Activated T-helper 17 cell treated with anti-CD3 and anti-CD28 coated beads, Interleukin-2, amount 50 U/mL, for 72 hours (primary cell): ENCODE measurements at regions not wholly inside any gene's neighbourhood (a gene's known extent, or its start where the extent isn't known, plus 50 kb on each side); places are given as distances from the start of the nearest gene placed in this dataset.
"Not testable (repeated sequence)": the region's sequence is repeated elsewhere in the genome, so short reads cannot be mapped to it uniquely, and the experiment has no call there.

Experiments
- ATAC-seq: fragments of 150-1000 bp; cut with Tn5 transposase; replicated peaks from 2 replicates; pipeline ENCODE4 v1.10.0; 2021; ENCODE audit warnings: mild to moderate bottlenecking, moderate library complexity
- H3K27ac Mint-ChIP-seq: one replicate; pipeline ENCODE4 v1.8.0; 2022; ENCODE audit warnings: mixed read lengths
- H3K27me3 Mint-ChIP-seq: one replicate; pipeline ENCODE4 v1.8.0; 2022; ENCODE audit warnings: mixed read lengths
- H3K36me3 Mint-ChIP-seq: one replicate; pipeline ENCODE4 v1.8.0; 2022; ENCODE audit warnings: low read depth, mild to moderate bottlenecking, mixed read lengths
- H3K4me1 Mint-ChIP-seq: one replicate; pipeline ENCODE4 v1.8.0; 2022; ENCODE audit warnings: mixed read lengths
- H3K4me3 Mint-ChIP-seq: one replicate; pipeline ENCODE4 v1.8.0; 2022; ENCODE audit warnings: mild to moderate bottlenecking, mixed read lengths
- H3K9me3 Mint-ChIP-seq: one replicate; pipeline ENCODE4 v1.8.0; 2022; ENCODE audit warnings: mixed read lengths

- Mint-ChIP-seq H3K27ac (no peak overlapping the region), H3K4me3 (no peak overlapping the region), H3K9me3 (peaks cover 5% of the 10 kb centered on the region), H3K36me3 (no peaks in the 10 kb centered on the region), H3K4me1 (peaks cover 5% of the 10 kb centered on the region), H3K27me3 (no peaks in the 10 kb centered on the region)
- no peak for ATAC-seq
Observed at GRCh38 chr5:40364441-40364840, 315.3 kb upstream of the PTGER4 start.

- no peaks in the 10 kb centered on the region for H3K27me3 Mint-ChIP-seq
- no peak overlapping the region for H3K4me3 Mint-ChIP-seq
- peaks cover 5% of the 10 kb centered on the region for H3K4me1 Mint-ChIP-seq
- H3K36me3 Mint-ChIP-seq = no peaks in the 10 kb centered on the region
- no peaks in the 10 kb centered on the region for H3K9me3 Mint-ChIP-seq
- H3K27ac Mint-ChIP-seq = no peak overlapping the region
- ATAC-seq = peak; percentile 31
Observed at GRCh38 chr5:40361378-40361777, 318.3 kb upstream of the PTGER4 start.

- Mint-ChIP-seq H3K36me3 (no peaks in the 10 kb centered on the region), H3K4me1 (peaks cover 5% of the 10 kb centered on the region), H3K9me3 (no peaks in the 10 kb centered on the region), H3K27me3 (no peaks in the 10 kb centered on the region), H3K27ac (no peak overlapping the region), H3K4me3 (peak overlapping the region; percentile 10)
- no peak for ATAC-seq
Observed at GRCh38 chr5:40360685-40361084, 319.0 kb upstream of the PTGER4 start.

GRCh38 chr5:40359832-40360231 lies 319.9 kb upstream of the PTGER4 start:
- no peaks in the 10 kb centered on the region for H3K27me3 Mint-ChIP-seq
- no peaks in the 10 kb centered on the region for H3K9me3 Mint-ChIP-seq
- H3K4me3 Mint-ChIP-seq = no peak overlapping the region
- no peaks in the 10 kb centered on the region for H3K36me3 Mint-ChIP-seq
- ATAC-seq = no peak
- no peak overlapping the region for H3K27ac Mint-ChIP-seq
- no peaks in the 10 kb centered on the region for H3K4me1 Mint-ChIP-seq

- no peak for ATAC-seq
- H3K9me3 Mint-ChIP-seq = no peaks in the 10 kb centered on the region
- no peak overlapping the region for H3K4me3 Mint-ChIP-seq
- H3K36me3 Mint-ChIP-seq = no peaks in the 10 kb centered on the region
- no peak overlapping the region for H3K27ac Mint-ChIP-seq
- H3K27me3 Mint-ChIP-seq = no peaks in the 10 kb centered on the region
- H3K4me1 Mint-ChIP-seq = no peaks in the 10 kb centered on the region
Observed at GRCh38 chr5:40359093-40359492, 320.6 kb upstream of the PTGER4 start.

- H3K9me3 Mint-ChIP-seq = no peaks in the 10 kb centered on the region
- no peaks in the 10 kb centered on the region for H3K36me3 Mint-ChIP-seq
- H3K27me3 Mint-ChIP-seq = no peaks in the 10 kb centered on the region
- no peak for ATAC-seq
- H3K4me3 Mint-ChIP-seq = no peak overlapping the region
- no peak overlapping the region for H3K27ac Mint-ChIP-seq
- no peaks in the 10 kb centered on the region for H3K4me1 Mint-ChIP-seq
Observed at GRCh38 chr5:40356248-40356647, 323.5 kb upstream of the PTGER4 start.

GRCh38 chr5:40355846-40356245 lies 323.9 kb upstream of the PTGER4 start:
- H3K27me3 Mint-ChIP-seq = no peaks in the 10 kb centered on the region
- H3K4me1 Mint-ChIP-seq = no peaks in the 10 kb centered on the region
- no peaks in the 10 kb centered on the region for H3K9me3 Mint-ChIP-seq
- H3K36me3 Mint-ChIP-seq = no peaks in the 10 kb centered on the region
- H3K27ac Mint-ChIP-seq = no peak overlapping the region
- ATAC-seq = no peak
- H3K4me3 Mint-ChIP-seq = no peak overlapping the region

GRCh38 chr5:40355181-40355580 lies 324.5 kb upstream of the PTGER4 start:
- Mint-ChIP-seq H3K36me3 (no peaks in the 10 kb centered on the region), H3K27me3 (no peaks in the 10 kb centered on the region), H3K4me3 (no peak overlapping the region), H3K27ac (no peak overlapping the region), H3K9me3 (no peaks in the 10 kb centered on the region), H3K4me1 (no peaks in the 10 kb centered on the region)
- no peak for ATAC-seq

GRCh38 chr5:40354171-40354570 lies 325.5 kb upstream of the PTGER4 start:
- Mint-ChIP-seq H3K36me3 (no peaks in the 10 kb centered on the region), H3K27me3 (no peaks in the 10 kb centered on the region), H3K4me3 (no peak overlapping the region), H3K27ac (no peak overlapping the region), H3K4me1 (no peaks in the 10 kb centered on the region), H3K9me3 (peaks cover 4% of the 10 kb centered on the region)
- no peak for ATAC-seq

GRCh38 chr5:40353442-40353841 lies 326.3 kb upstream of the PTGER4 start:
- Mint-ChIP-seq H3K36me3 (no peaks in the 10 kb centered on the region), H3K27me3 (no peaks in the 10 kb centered on the region), H3K27ac (no peak overlapping the region), H3K9me3 (peaks cover 5% of the 10 kb centered on the region), H3K4me3 (no peak overlapping the region), H3K4me1 (no peaks in the 10 kb centered on the region)
- ATAC-seq = no peak

GRCh38 chr5:40347981-40348725 lies 331.6 kb upstream of the PTGER4 start:
- no peak overlapping the region for H3K4me3 Mint-ChIP-seq
- H3K4me1 Mint-ChIP-seq = no peaks in the 10 kb centered on the region
- H3K27ac Mint-ChIP-seq = no peak overlapping the region
- no peak for ATAC-seq
- peaks cover 10% of the 10 kb centered on the region for H3K9me3 Mint-ChIP-seq
- no peaks in the 10 kb centered on the region for H3K27me3 Mint-ChIP-seq
- no peaks in the 10 kb centered on the region for H3K36me3 Mint-ChIP-seq

- no peak for ATAC-seq
- H3K4me3 Mint-ChIP-seq = no peak overlapping the region
- H3K9me3 Mint-ChIP-seq = peaks cover 10% of the 10 kb centered on the region
- no peaks in the 10 kb centered on the region for H3K27me3 Mint-ChIP-seq
- no peaks in the 10 kb centered on the region for H3K36me3 Mint-ChIP-seq
- H3K4me1 Mint-ChIP-seq = no peaks in the 10 kb centered on the region
- H3K27ac Mint-ChIP-seq = no peak overlapping the region
Observed at GRCh38 chr5:40346901-40347300, 332.8 kb upstream of the PTGER4 start.

GRCh38 chr5:40338434-40338833 lies 341.3 kb upstream of the PTGER4 start:
- not testable (repeated sequence) for H3K36me3 Mint-ChIP-seq, H3K27me3 Mint-ChIP-seq, H3K9me3 Mint-ChIP-seq
- Mint-ChIP-seq H3K4me3 (peak overlapping the region; percentile 52), H3K4me1 (peaks cover 19% of the 10 kb centered on the region), H3K27ac (peak overlapping the region; percentile 63)
- ATAC-seq = peak; percentile 8

- ATAC-seq = no peak
- Mint-ChIP-seq H3K4me3 (no peak overlapping the region), H3K9me3 (peaks cover 3% of the 10 kb centered on the region), H3K27me3 (no peaks in the 10 kb centered on the region), H3K27ac (no peak overlapping the region), H3K4me1 (peaks cover 19% of the 10 kb centered on the region), H3K36me3 (no peaks in the 10 kb centered on the region)
Observed at GRCh38 chr5:40334242-40334635, 345.5 kb upstream of the PTGER4 start.

- H3K27me3 Mint-ChIP-seq = no peaks in the 10 kb centered on the region
- H3K27ac Mint-ChIP-seq = peak overlapping the region; percentile 32
- H3K36me3 Mint-ChIP-seq = no peaks in the 10 kb centered on the region
- H3K4me3 Mint-ChIP-seq = peak overlapping the region; percentile 34
- ATAC-seq = peak; percentile 97
- H3K4me1 Mint-ChIP-seq = peaks cover 16% of the 10 kb centered on the region
- peaks cover 3% of the 10 kb centered on the region for H3K9me3 Mint-ChIP-seq
Observed at GRCh38 chr5:40333459-40334241, 346.1 kb upstream of the PTGER4 start.
